ENCODE measurements at regions not wholly inside any gene's neighbourhood (a gene's known extent, or its start where the extent isn't known, plus 50 kb on each side); places are given as distances from the start of the nearest gene placed in this dataset.

GRCh38 chr3:55244247-55244646 lies 242.9 kb downstream of the WNT5A start:
- Histone ChIP-seq H3K14ac (ENCODE audit: low read length) (no peak overlapping the region), H3K4me3 (ENCODE audit: low read depth, low read length) (no peak overlapping the region), H4K91ac (ENCODE audit: low read depth, low read length) (no peak overlapping the region), H3K79me2 (ENCODE audit: control insufficient read depth, insufficient read depth, low read length, poor library complexity) (no peaks in the 10 kb centered on the region), H2BK120ac (ENCODE audit: insufficient read depth, low read length, poor library complexity) (no peak overlapping the region), H2AK5ac (ENCODE audit: low read length) (no peak overlapping the region), H3K27ac (ENCODE audit: low read depth, low read length) (no peak overlapping the region), H2AFZ (ENCODE audit: insufficient read depth, low read length, poor library complexity) (no peak overlapping the region), H4K12ac (ENCODE audit: low read depth, low read length) (no peak overlapping the region), H3K18ac (ENCODE audit: low read length) (no peak overlapping the region), H3K27me3 (ENCODE audit: insufficient read depth, low read length) (no peaks in the 10 kb centered on the region), H3K4me1 (ENCODE audit: control insufficient read depth in 1 of 2, insufficient read depth in 2 of 2, low read length in 2 of 2) (no peaks in the 10 kb centered on the region), H2BK12ac (ENCODE audit: low read length) (no peak overlapping the region), H4K8ac (ENCODE audit: low read depth, low read length) (no peak overlapping the region), H3K36me3 (ENCODE audit: control insufficient read depth in 1 of 2, insufficient read depth in 2 of 2, low read length in 2 of 2) (no peaks in the 10 kb centered on the region), H3K4me2 (ENCODE audit: low read length) (no peak overlapping the region), H3K79me1 (ENCODE audit: low read length) (no peaks in the 10 kb centered on the region), H3K23ac (ENCODE audit: low read length) (no peak overlapping the region), H2BK5ac (ENCODE audit: low read depth, low read length, poor library complexity) (no peak overlapping the region), H3K9ac (ENCODE audit: low read length) (no peak overlapping the region), H3K4ac (ENCODE audit: low read depth, low read length) (no peak overlapping the region), H3K9me3 (ENCODE audit: insufficient read depth, low read depth, low read length) (peaks cover 1% of the 10 kb centered on the region)
- WGBS (ENCODE audit: extremely low coverage, insufficient coverage, insufficient read length) = no CpG with 5 or more reads among the region's 1 CpG
- no peak for DNase-seq

GRCh38 chr3:55243678-55244077 lies 243.4 kb downstream of the WNT5A start:
- Histone ChIP-seq H4K8ac (ENCODE audit: low read depth, low read length) (no peak overlapping the region), H4K12ac (ENCODE audit: low read depth, low read length) (no peak overlapping the region), H3K4me1 (ENCODE audit: control insufficient read depth in 1 of 2, insufficient read depth in 2 of 2, low read length in 2 of 2) (no peaks in the 10 kb centered on the region), H3K4me2 (ENCODE audit: low read length) (no peak overlapping the region), H3K23ac (ENCODE audit: low read length) (no peak overlapping the region), H3K18ac (ENCODE audit: low read length) (no peak overlapping the region), H3K9ac (ENCODE audit: low read length) (no peak overlapping the region), H3K79me1 (ENCODE audit: low read length) (no peaks in the 10 kb centered on the region), H3K79me2 (ENCODE audit: control insufficient read depth, insufficient read depth, low read length, poor library complexity) (no peaks in the 10 kb centered on the region), H3K9me3 (ENCODE audit: insufficient read depth, low read depth, low read length) (peaks cover 1% of the 10 kb centered on the region), H3K14ac (ENCODE audit: low read length) (no peak overlapping the region), H2BK120ac (ENCODE audit: insufficient read depth, low read length, poor library complexity) (no peak overlapping the region), H4K91ac (ENCODE audit: low read depth, low read length) (no peak overlapping the region), H2BK5ac (ENCODE audit: low read depth, low read length, poor library complexity) (no peak overlapping the region), H2BK12ac (ENCODE audit: low read length) (no peak overlapping the region), H3K27ac (ENCODE audit: low read depth, low read length) (no peak overlapping the region), H3K4ac (ENCODE audit: low read depth, low read length) (no peak overlapping the region), H2AK5ac (ENCODE audit: low read length) (no peak overlapping the region), H2AFZ (ENCODE audit: insufficient read depth, low read length, poor library complexity) (no peak overlapping the region), H3K4me3 (ENCODE audit: low read depth, low read length) (no peak overlapping the region), H3K27me3 (ENCODE audit: insufficient read depth, low read length) (no peaks in the 10 kb centered on the region), H3K36me3 (ENCODE audit: control insufficient read depth in 1 of 2, insufficient read depth in 2 of 2, low read length in 2 of 2) (no peaks in the 10 kb centered on the region)
- WGBS (ENCODE audit: extremely low coverage, insufficient coverage, insufficient read length) = no CpG with 5 or more reads among the region's 9 CpGs
- DNase-seq = no peak

- Histone ChIP-seq H3K27ac (ENCODE audit: low read depth, low read length) (no peak overlapping the region), H3K4ac (ENCODE audit: low read depth, low read length) (no peak overlapping the region), H3K4me3 (ENCODE audit: low read depth, low read length) (no peak overlapping the region), H3K79me2 (ENCODE audit: control insufficient read depth, insufficient read depth, low read length, poor library complexity) (no peaks in the 10 kb centered on the region), H3K23ac (ENCODE audit: low read length) (no peak overlapping the region), H3K18ac (ENCODE audit: low read length) (no peak overlapping the region), H4K12ac (ENCODE audit: low read depth, low read length) (no peak overlapping the region), H2AFZ (ENCODE audit: insufficient read depth, low read length, poor library complexity) (no peak overlapping the region), H3K9me3 (ENCODE audit: insufficient read depth, low read depth, low read length) (peaks cover 1% of the 10 kb centered on the region), H3K4me1 (ENCODE audit: control insufficient read depth in 1 of 2, insufficient read depth in 2 of 2, low read length in 2 of 2) (no peaks in the 10 kb centered on the region), H4K8ac (ENCODE audit: low read depth, low read length) (no peak overlapping the region), H2AK5ac (ENCODE audit: low read length) (no peak overlapping the region), H3K27me3 (ENCODE audit: insufficient read depth, low read length) (no peaks in the 10 kb centered on the region), H3K14ac (ENCODE audit: low read length) (no peak overlapping the region), H2BK12ac (ENCODE audit: low read length) (no peak overlapping the region), H2BK120ac (ENCODE audit: insufficient read depth, low read length, poor library complexity) (no peak overlapping the region), H3K79me1 (ENCODE audit: low read length) (no peaks in the 10 kb centered on the region), H3K36me3 (ENCODE audit: control insufficient read depth in 1 of 2, insufficient read depth in 2 of 2, low read length in 2 of 2) (no peaks in the 10 kb centered on the region), H3K4me2 (ENCODE audit: low read length) (no peak overlapping the region), H4K91ac (ENCODE audit: low read depth, low read length) (no peak overlapping the region), H3K9ac (ENCODE audit: low read length) (no peak overlapping the region), H2BK5ac (ENCODE audit: low read depth, low read length, poor library complexity) (no peak overlapping the region)
- WGBS (ENCODE audit: extremely low coverage, insufficient coverage, insufficient read length) = no CpG with 5 or more reads among the region's 4 CpGs
- DNase-seq = no peak
Measured at GRCh38 chr3:55242921-55243320, 244.2 kb downstream of the WNT5A start.

GRCh38 chr3:55241098-55241497 lies 246.0 kb downstream of the WNT5A start:
- Histone ChIP-seq H2BK5ac (ENCODE audit: low read depth, low read length, poor library complexity) (no peak overlapping the region), H2BK12ac (ENCODE audit: low read length) (no peak overlapping the region), H4K12ac (ENCODE audit: low read depth, low read length) (no peak overlapping the region), H3K4me3 (ENCODE audit: low read depth, low read length) (no peak overlapping the region), H3K4me1 (ENCODE audit: control insufficient read depth in 1 of 2, insufficient read depth in 2 of 2, low read length in 2 of 2) (no peaks in the 10 kb centered on the region), H3K9me3 (ENCODE audit: insufficient read depth, low read depth, low read length) (peaks cover 3% of the 10 kb centered on the region), H3K9ac (ENCODE audit: low read length) (no peak overlapping the region), H3K79me2 (ENCODE audit: control insufficient read depth, insufficient read depth, low read length, poor library complexity) (no peaks in the 10 kb centered on the region), H3K27me3 (ENCODE audit: insufficient read depth, low read length) (no peaks in the 10 kb centered on the region), H4K91ac (ENCODE audit: low read depth, low read length) (no peak overlapping the region), H3K79me1 (ENCODE audit: low read length) (no peaks in the 10 kb centered on the region), H2AFZ (ENCODE audit: insufficient read depth, low read length, poor library complexity) (no peak overlapping the region), H2BK120ac (ENCODE audit: insufficient read depth, low read length, poor library complexity) (no peak overlapping the region), H4K8ac (ENCODE audit: low read depth, low read length) (no peak overlapping the region), H2AK5ac (ENCODE audit: low read length) (no peak overlapping the region), H3K4me2 (ENCODE audit: low read length) (no peak overlapping the region), H3K4ac (ENCODE audit: low read depth, low read length) (no peak overlapping the region), H3K23ac (ENCODE audit: low read length) (no peak overlapping the region), H3K14ac (ENCODE audit: low read length) (no peak overlapping the region), H3K18ac (ENCODE audit: low read length) (no peak overlapping the region), H3K36me3 (ENCODE audit: control insufficient read depth in 1 of 2, insufficient read depth in 2 of 2, low read length in 2 of 2) (no peaks in the 10 kb centered on the region), H3K27ac (ENCODE audit: low read depth, low read length) (no peak overlapping the region)
- WGBS (ENCODE audit: extremely low coverage, insufficient coverage, insufficient read length) = no CpG with 5 or more reads among the region's 3 CpGs
- DNase-seq = no peak
